ENCODE measurements at regions not wholly inside any gene's neighbourhood (a gene's known extent, or its start where the extent isn't known, plus 50 kb on each side); places are given as distances from the start of the nearest gene placed in this dataset.

DNA sequence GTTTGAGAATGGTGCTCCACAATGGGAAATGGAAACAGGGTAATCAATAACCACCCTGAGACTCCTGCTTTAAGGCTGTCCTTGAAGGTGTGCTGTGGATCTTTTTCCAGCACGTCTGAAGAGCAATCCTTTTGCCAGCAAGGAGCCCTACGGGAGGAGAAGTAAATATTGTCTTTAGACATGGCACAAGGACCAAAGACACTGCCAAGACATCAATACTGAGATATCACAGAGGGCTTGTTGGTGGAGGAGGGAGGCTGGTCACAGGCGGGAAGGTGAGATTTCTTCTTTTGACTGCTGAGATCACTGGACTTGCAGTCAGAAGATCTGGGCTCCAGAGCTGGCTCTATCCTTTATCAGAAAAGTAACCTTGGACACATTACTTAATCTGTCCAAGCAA lies 135.0 kb upstream of the ZNF462 start:
- no peaks in the 10 kb centered on the region for H3K27me3 ChIP-seq
- DNase-seq = no peak
- intact Hi-C loops (cut with DNase I; ENCODE audit: low total_unique reads) (no loop called here), in situ Hi-C loops (cut with MboI; ENCODE audit: low pct_ligation_motif_present in 1 of 4, low pct_unique_long_range_greater_than_20kb in 1 of 4, low sequenced_read_pairs in 3 of 4) (no loop called here)
- no peaks in the 10 kb centered on the region for H3K9me3 ChIP-seq
- no peak overlapping the region for H3K4me3 ChIP-seq
- 62% methylated on average over 3 of the region's 3 CpGs; no CpG with 5 or more reads in 1 of the 2 donors for WGBS, 2 donors (ENCODE audit: low coverage in 1 of 2)
- no peak for TF ChIP-seq EP300 (IDR thresholded peaks at IDR 0.05; ENCODE audit: low read depth)
- no peak for TF ChIP-seq POLR2A (IDR thresholded peaks at IDR 0.05)
- TF ChIP-seq, protein P1, sequence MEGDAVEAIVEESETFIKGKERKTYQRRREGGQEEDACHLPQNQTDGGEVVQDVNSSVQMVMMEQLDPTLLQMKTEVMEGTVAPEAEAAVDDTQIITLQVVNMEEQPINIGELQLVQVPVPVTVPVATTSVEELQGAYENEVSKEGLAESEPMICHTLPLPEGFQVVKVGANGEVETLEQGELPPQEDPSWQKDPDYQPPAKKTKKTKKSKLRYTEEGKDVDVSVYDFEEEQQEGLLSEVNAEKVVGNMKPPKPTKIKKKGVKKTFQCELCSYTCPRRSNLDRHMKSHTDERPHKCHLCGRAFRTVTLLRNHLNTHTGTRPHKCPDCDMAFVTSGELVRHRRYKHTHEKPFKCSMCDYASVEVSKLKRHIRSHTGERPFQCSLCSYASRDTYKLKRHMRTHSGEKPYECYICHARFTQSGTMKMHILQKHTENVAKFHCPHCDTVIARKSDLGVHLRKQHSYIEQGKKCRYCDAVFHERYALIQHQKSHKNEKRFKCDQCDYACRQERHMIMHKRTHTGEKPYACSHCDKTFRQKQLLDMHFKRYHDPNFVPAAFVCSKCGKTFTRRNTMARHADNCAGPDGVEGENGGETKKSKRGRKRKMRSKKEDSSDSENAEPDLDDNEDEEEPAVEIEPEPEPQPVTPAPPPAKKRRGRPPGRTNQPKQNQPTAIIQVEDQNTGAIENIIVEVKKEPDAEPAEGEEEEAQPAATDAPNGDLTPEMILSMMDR (IDR thresholded peaks at IDR 0.05) = no peak
- no peak for TF ChIP-seq POLR2AphosphoS5 (IDR thresholded peaks at IDR 0.05)
- no peaks in the 10 kb centered on the region for H3K36me3 ChIP-seq
- no peak overlapping the region for H3K27ac ChIP-seq
- H3K4me1 ChIP-seq = no peaks in the 10 kb centered on the region

DNA sequence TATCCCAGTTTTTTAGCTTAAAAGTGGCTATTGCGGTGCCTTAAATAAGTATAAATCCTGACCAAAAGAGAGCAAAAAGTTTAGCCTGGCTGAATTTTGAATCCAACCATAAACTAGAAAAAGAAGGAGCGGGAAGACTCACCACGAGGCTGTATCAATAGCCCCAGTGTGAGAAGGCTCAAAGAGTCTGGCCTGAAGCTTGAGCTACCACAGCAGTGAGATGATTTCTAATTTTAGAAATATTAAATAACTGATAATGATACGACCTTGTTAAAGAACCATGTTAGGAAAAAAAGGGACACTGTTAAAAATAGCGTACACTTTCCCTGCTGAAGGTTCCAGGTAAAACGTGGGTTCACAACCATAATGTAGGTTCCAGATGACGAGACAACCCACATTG lies 134.1 kb upstream of the ZNF462 start:
- no peak overlapping the region for H3K4me3 ChIP-seq
- no peaks in the 10 kb centered on the region for H3K27me3 ChIP-seq
- H3K9me3 ChIP-seq = no peaks in the 10 kb centered on the region
- H3K36me3 ChIP-seq = no peaks in the 10 kb centered on the region
- no peak for TF ChIP-seq POLR2A (IDR thresholded peaks at IDR 0.05)
- TF ChIP-seq, protein P1 (IDR thresholded peaks at IDR 0.05) = no peak
- TF ChIP-seq POLR2AphosphoS5 (IDR thresholded peaks at IDR 0.05) = no peak
- no peak for TF ChIP-seq EP300 (IDR thresholded peaks at IDR 0.05; ENCODE audit: low read depth)
- in situ Hi-C loops (cut with MboI; ENCODE audit: low pct_ligation_motif_present in 1 of 4, low pct_unique_long_range_greater_than_20kb in 1 of 4, low sequenced_read_pairs in 3 of 4) = no loop called here
- intact Hi-C loops (cut with DNase I; ENCODE audit: low total_unique reads) = no loop called here
- DNase-seq = no peak
- 81 to 86% methylated on average over 6 to 7 of the region's 7 CpGs for WGBS, 2 donors (ENCODE audit: low coverage in 1 of 2)
- H3K27ac ChIP-seq = no peak overlapping the region
- no peaks in the 10 kb centered on the region for H3K4me1 ChIP-seq

DNA sequence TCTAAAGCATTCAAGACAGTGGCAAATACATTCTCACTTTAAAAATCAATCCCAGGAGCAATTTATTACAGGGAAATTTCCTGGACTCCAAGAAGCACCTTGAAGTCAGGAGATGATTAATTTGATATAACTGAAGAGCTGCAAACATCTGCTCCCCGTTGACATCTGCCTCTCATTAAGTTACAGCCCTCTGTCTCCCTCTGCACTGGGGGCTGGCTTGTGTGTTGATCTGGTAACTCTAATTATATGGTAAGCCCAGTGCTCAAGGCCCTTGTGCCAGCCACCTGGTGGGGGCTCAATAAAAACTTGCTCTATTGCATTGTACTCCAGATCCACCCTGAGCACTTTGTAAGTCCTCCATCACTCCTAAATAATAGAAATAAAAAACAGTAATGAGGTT lies 131.1 kb upstream of the ZNF462 start:
- Histone ChIP-seq H3K27me3 (no peaks in the 10 kb centered on the region), H3K36me3 (no peaks in the 10 kb centered on the region), H3K4me3 (no peak overlapping the region), H3K9me3 (no peaks in the 10 kb centered on the region), H3K4me1 (no peaks in the 10 kb centered on the region), H3K27ac (no peak overlapping the region)
- intact Hi-C loops (cut with DNase I; ENCODE audit: low total_unique reads) (no loop called here), in situ Hi-C loops (cut with MboI; ENCODE audit: low pct_ligation_motif_present in 1 of 4, low pct_unique_long_range_greater_than_20kb in 1 of 4, low sequenced_read_pairs in 3 of 4) (no loop called here)
- no peak for DNase-seq
- WGBS, 2 donors (ENCODE audit: low coverage in 1 of 2) = 20 to 44% methylated on average over 1 of the region's 1 CpG
- no peak for TF ChIP-seq POLR2AphosphoS5 (IDR thresholded peaks at IDR 0.05)
- no peak for TF ChIP-seq EP300 (IDR thresholded peaks at IDR 0.05; ENCODE audit: low read depth)
- TF ChIP-seq, protein P1 (IDR thresholded peaks at IDR 0.05) = no peak
- no peak for TF ChIP-seq POLR2A (IDR thresholded peaks at IDR 0.05)

DNA sequence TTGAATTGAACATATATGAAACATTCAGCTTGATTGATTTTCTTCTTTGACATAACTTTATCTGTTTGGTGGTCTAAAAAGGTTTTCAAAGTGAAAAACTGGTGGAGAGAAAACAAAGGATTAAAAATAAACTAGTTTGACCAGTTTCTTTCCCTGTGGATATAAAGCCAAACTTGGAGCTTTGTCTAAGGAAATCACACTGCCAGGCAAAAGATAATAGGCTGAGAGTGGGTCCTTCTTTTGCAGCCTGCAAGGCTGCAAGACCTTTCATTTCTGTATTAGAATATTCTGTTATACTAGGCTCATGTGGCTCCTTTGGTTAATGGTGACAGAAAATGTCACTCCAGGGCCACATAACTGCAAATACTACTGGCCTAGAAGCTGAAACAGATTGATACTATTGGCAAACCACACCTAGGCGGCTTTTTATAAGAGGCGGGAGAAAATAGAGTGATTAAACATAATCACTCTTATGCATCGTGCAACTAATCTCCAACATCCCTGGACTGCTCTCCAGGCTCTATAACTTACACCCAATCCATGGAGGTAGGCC lies 129.1 kb upstream of the ZNF462 start:
- H3K4me3 ChIP-seq = no peak overlapping the region
- WGBS, 2 donors (ENCODE audit: low coverage in 1 of 2) = 82% methylated on average over 3 of the region's 3 CpGs
- no peaks in the 10 kb centered on the region for H3K4me1 ChIP-seq
- no peak for DNase-seq
- TF ChIP-seq, protein P1 (IDR thresholded peaks at IDR 0.05) = no peak
- TF ChIP-seq EP300 (IDR thresholded peaks at IDR 0.05; ENCODE audit: low read depth) (no peak), POLR2AphosphoS5 (IDR thresholded peaks at IDR 0.05) (no peak), POLR2A (IDR thresholded peaks at IDR 0.05) (no peak)
- intact Hi-C loops (cut with DNase I; ENCODE audit: low total_unique reads) (no loop called here), in situ Hi-C loops (cut with MboI; ENCODE audit: low pct_ligation_motif_present in 1 of 4, low pct_unique_long_range_greater_than_20kb in 1 of 4, low sequenced_read_pairs in 3 of 4) (no loop called here)
- H3K9me3 ChIP-seq = no peaks in the 10 kb centered on the region
- no peak overlapping the region for H3K27ac ChIP-seq
- H3K27me3 ChIP-seq = no peaks in the 10 kb centered on the region
- no peaks in the 10 kb centered on the region for H3K36me3 ChIP-seq
